PC-3 (cell line): ENCODE measurements at regions not wholly inside any gene's neighbourhood (a gene's known extent, or its start where the extent isn't known, plus 50 kb on each side); places are given as distances from the start of the nearest gene placed in this dataset.

Experiments
- ATAC-seq: fragments of 200-7000 bp; cut with Tn5 transposase; 2 replicates; pipeline ENCODE4 v1.9.1; 2020; ENCODE audit warnings: mild to moderate bottlenecking, moderate library complexity
- BruUV-seq: library from RNA; stranded (reverse); fragments of 400-500 nt; replicated peaks from 2 replicates; lab custom pipeline; 2021; lab: Mats Ljungman, UMichigan
- CTCF ChIA-PET: fragments of 300-600 bp; sonication (Branson Sonifier 250); formaldehyde crosslinking; loops from one replicate; lab custom pipeline; 2022; ENCODE audit warnings: antibody characterized with exemption; lab: Charles Lee
- POLR2A ChIA-PET: fragments of 300-600 bp; sonication (Branson Sonifier 250); formaldehyde crosslinking; loops from one replicate; lab custom pipeline; 2022; ENCODE audit warnings: antibody characterized with exemption; ENCODE audit not compliant: unreplicated experiment; lab: Charles Lee
- DNase-seq: peaks from one replicate; pipeline ENCODE4 v3.0.0-alpha.2; 2015
- H2AFZ ChIP-seq: fragments of 300-600 bp; sonication (generic); 2 replicates; pipeline ENCODE4 v1.6.0; 2016; ENCODE audit warnings: antibody characterized with exemption, low read length
- H3F3A ChIP-seq: fragments of 300-600 bp; sonication (generic); one replicate; pipeline ENCODE4 v1.6.0; 2017; ENCODE audit warnings: antibody characterized with exemption, low read length, control low read depth, mild to moderate bottlenecking; ENCODE audit not compliant: unreplicated experiment
- H3K27ac ChIP-seq: fragments of 300-600 bp; sonication (generic); 2 replicates; pipeline ENCODE4 v1.5.1; 2016; ENCODE audit warnings: mild to moderate bottlenecking, low read length
- H3K27me3 ChIP-seq: fragments of 300-600 bp; sonication (generic); 2 replicates; pipeline ENCODE4 v1.6.1; 2016; ENCODE audit warnings: low read length, mixed read lengths
- H3K36me3 ChIP-seq: fragments of 300-600 bp; sonication (generic); 2 replicates; pipeline ENCODE4 v1.6.1; 2016; ENCODE audit warnings: low read depth, mixed run types, low read length, mixed read lengths
- H3K4me1 ChIP-seq: fragments of 300-600 bp; sonication (generic); 2 replicates; pipeline ENCODE4 v1.5.1; 2016; ENCODE audit warnings: low read length; ENCODE audit not compliant: insufficient read depth
- H3K4me2 ChIP-seq: fragments of 300-600 bp; sonication (generic); 2 replicates; pipeline ENCODE4 v1.6.0; 2016; ENCODE audit warnings: low read length
- H3K4me3 ChIP-seq: fragments of 300-600 bp; sonication (generic); 2 replicates; pipeline ENCODE4 v1.5.1; 2016; ENCODE audit warnings: mild to moderate bottlenecking, low read length, mixed read lengths
- H3K79me2 ChIP-seq: fragments of 300-600 bp; sonication (generic); 2 replicates; pipeline ENCODE4 v1.6.1; 2017; ENCODE audit warnings: low read length, mixed read lengths
- H3K9ac ChIP-seq: fragments of 300-600 bp; sonication (generic); 2 replicates; pipeline ENCODE4 v1.6.0; 2016; ENCODE audit warnings: mild to moderate bottlenecking, low read length
- H3K9me2 ChIP-seq: fragments of 300-600 bp; sonication (generic); replicated peaks from 2 replicates; pipeline ENCODE4 v1.6.1; 2016; ENCODE audit warnings: mixed run types, low read length, mixed read lengths
- H3K9me3 ChIP-seq: fragments of 300-600 bp; sonication (generic); 2 replicates; pipeline ENCODE4 v1.6.1; 2016; ENCODE audit warnings: low read length, mixed read lengths
- H4K20me1 ChIP-seq: fragments of 300-600 bp; sonication (generic); 2 replicates; pipeline ENCODE4 v1.6.1; 2016; ENCODE audit warnings: low read length, mixed read lengths
- EZH2 ChIP-seq: fragments of 300-600 bp; sonication (generic); IDR thresholded peaks from one replicate; pipeline ENCODE4 v1.6.1; 2017; ENCODE audit warnings: antibody characterized with exemption, mild to moderate bottlenecking, low read length; ENCODE audit not compliant: unreplicated experiment
- EZH2phosphoT487 ChIP-seq: fragments of 300-600 bp; sonication (generic); IDR thresholded peaks from 2 replicates; pipeline ENCODE4 v1.6.1; 2018; ENCODE audit warnings: mild to moderate bottlenecking, antibody characterized with exemption, low read length, borderline replicate concordance
- intact Hi-C: fragments of 100-400 bp; cut with micrococcal nuclease; formaldehyde crosslinking; loops from 2 replicates; pipeline ENCODE4 v1.9.0; 2023
- TF ChIP-seq, protein P1 (sequence below): fragments of 300-600 bp; sonication (generic); conservative IDR thresholded peaks from 2 replicates; pipeline ENCODE4 v1.5.1; 2017; ENCODE audit warnings: antibody characterized with exemption, low read depth, mild to moderate bottlenecking, low read length

- intact Hi-C loops: loop anchor here (1.0 kb wide), 1 partner anchor 395 kb away; no protein-coding TSS in a partner anchor
- Histone ChIP-seq H3K4me1 (peaks cover 5% of the 10 kb centered on the region), H3F3A (no peaks in the 10 kb centered on the region), H3K36me3 (no peaks in the 10 kb centered on the region), H3K79me2 (no peaks in the 10 kb centered on the region), H3K9me2 (no peaks in the 10 kb centered on the region), H3K4me2 (no peak overlapping the region), H3K9ac (no peak overlapping the region), H4K20me1 (no peaks in the 10 kb centered on the region), H3K9me3 (no peaks in the 10 kb centered on the region), H3K4me3 (no peak overlapping the region), H3K27ac (no peak overlapping the region), H2AFZ (no peak overlapping the region), H3K27me3 (no peaks in the 10 kb centered on the region)
- TF ChIP-seq EZH2phosphoT487: no peak
- TF ChIP-seq, protein P1, sequence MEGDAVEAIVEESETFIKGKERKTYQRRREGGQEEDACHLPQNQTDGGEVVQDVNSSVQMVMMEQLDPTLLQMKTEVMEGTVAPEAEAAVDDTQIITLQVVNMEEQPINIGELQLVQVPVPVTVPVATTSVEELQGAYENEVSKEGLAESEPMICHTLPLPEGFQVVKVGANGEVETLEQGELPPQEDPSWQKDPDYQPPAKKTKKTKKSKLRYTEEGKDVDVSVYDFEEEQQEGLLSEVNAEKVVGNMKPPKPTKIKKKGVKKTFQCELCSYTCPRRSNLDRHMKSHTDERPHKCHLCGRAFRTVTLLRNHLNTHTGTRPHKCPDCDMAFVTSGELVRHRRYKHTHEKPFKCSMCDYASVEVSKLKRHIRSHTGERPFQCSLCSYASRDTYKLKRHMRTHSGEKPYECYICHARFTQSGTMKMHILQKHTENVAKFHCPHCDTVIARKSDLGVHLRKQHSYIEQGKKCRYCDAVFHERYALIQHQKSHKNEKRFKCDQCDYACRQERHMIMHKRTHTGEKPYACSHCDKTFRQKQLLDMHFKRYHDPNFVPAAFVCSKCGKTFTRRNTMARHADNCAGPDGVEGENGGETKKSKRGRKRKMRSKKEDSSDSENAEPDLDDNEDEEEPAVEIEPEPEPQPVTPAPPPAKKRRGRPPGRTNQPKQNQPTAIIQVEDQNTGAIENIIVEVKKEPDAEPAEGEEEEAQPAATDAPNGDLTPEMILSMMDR: peak; percentile 84
- peak; percentile 48 for ATAC-seq
- ChIA-PET POLR2A (no interaction called here), CTCF (no interaction called here)
- BruUV-seq: no TSS peak
- peak; percentile 79 for DNase-seq
Observed at GRCh38 chr2:37809525-37809924, 115.6 kb upstream of the RMDN2 start.

DNA sequence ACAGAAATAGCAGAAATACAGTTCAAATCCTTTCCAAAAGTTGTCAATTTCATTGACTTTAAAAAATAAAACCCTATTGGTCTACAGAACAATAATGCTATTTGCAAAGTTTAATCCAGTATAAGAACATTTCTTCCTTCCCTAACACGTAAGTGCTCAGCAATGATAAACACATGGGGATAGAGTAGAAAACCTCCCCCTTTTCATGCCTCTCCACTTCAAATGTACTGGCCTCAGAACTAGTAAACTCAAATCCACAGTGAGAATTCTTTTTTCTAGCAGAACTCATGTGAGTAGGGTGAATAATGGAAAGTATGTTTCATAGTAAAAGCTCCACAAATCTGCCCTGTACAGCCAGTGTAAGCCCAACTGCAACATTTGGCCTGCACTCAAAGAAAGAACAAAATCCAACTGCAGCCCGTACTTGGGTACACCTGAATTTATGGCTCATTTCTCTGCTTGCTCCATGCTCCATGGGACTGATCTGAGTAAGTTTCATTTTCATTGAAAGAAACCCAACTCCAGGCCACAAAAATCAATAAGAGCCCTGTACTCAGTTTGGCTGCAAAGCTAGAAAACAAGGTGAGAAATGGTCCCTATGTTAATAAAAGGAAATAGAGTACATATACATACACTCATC, 115.0 kb upstream of the RMDN2 start:
- intact Hi-C loops: loop anchor here (1.0 kb wide), 1 partner anchor 396 kb away; no protein-coding TSS in a partner anchor
- H3K9me2 ChIP-seq: no peaks in the 10 kb centered on the region
- no peaks in the 10 kb centered on the region for H3K9me3 ChIP-seq
- peaks cover 5% of the 10 kb centered on the region for H3K4me1 ChIP-seq
- no peak overlapping the region for H3K27ac ChIP-seq
- no peak overlapping the region for H3K4me2 ChIP-seq
- no peak overlapping the region for H2AFZ ChIP-seq
- TF ChIP-seq EZH2: no peak
- H3K9ac ChIP-seq: no peak overlapping the region
- CTCF ChIA-PET: interaction anchor here (0.9 kb wide), 1 partner anchor 396 kb away, joined by 6 read pairs; no protein-coding TSS in a partner anchor
- H3F3A ChIP-seq: no peaks in the 10 kb centered on the region
- no peak overlapping the region for H3K4me3 ChIP-seq
- H4K20me1 ChIP-seq: no peaks in the 10 kb centered on the region
- no peaks in the 10 kb centered on the region for H3K36me3 ChIP-seq
- no peak for ATAC-seq
- no peaks in the 10 kb centered on the region for H3K27me3 ChIP-seq
- no peaks in the 10 kb centered on the region for H3K79me2 ChIP-seq
- DNase-seq: no peak
- POLR2A ChIA-PET: no interaction called here
- BruUV-seq: no TSS peak

GRCh38 chr2:37812414-37812813, 112.7 kb upstream of the RMDN2 start:
- no TSS peak for BruUV-seq
- Histone ChIP-seq H3K4me2 (no peak overlapping the region), H2AFZ (no peak overlapping the region), H3K9me2 (no peaks in the 10 kb centered on the region), H3K36me3 (no peaks in the 10 kb centered on the region), H3K79me2 (no peaks in the 10 kb centered on the region), H3K27ac (no peak overlapping the region), H3F3A (no peaks in the 10 kb centered on the region), H3K9ac (no peak overlapping the region), H3K4me3 (no peak overlapping the region), H3K27me3 (no peaks in the 10 kb centered on the region), H3K4me1 (peaks cover 5% of the 10 kb centered on the region), H3K9me3 (no peaks in the 10 kb centered on the region), H4K20me1 (no peaks in the 10 kb centered on the region)
- CTCF ChIA-PET: interaction anchor here (1.1 to 1.2 kb wide), 2 partner anchors 20 to 65 kb away, joined by 3 to 4 read pairs; no protein-coding TSS in a partner anchor
- ATAC-seq (no peak), DNase-seq (no peak)
- TF ChIP-seq EZH2 (no peak), EZH2phosphoT487 (no peak)
- TF ChIP-seq, protein P1: peak; percentile 37; the same call in 1 of the 2 replicates
- intact Hi-C loops: no loop called here
- POLR2A ChIA-PET: no interaction called here
